Neural cell (in vitro differentiated cells): ENCODE measurements at regions not wholly inside any gene's neighbourhood (a gene's known extent, or its start where the extent isn't known, plus 50 kb on each side); places are given as distances from the start of the nearest gene placed in this dataset.

Experiments
- H2AFZ ChIP-seq: fragments of 200-600, 300-800 bp; sonication (generic), shearing (Covaris generic); 2 replicates; pipeline ENCODE4 v1.6.0; 2014; ENCODE audit warnings: low read depth, mild to moderate bottlenecking, antibody characterized with exemption, low read length, moderate library complexity
- H3F3A ChIP-seq: fragments of 200-600 bp; shearing (Covaris generic); 2 replicates; pipeline ENCODE4 v1.6.1; 2016; ENCODE audit warnings: mild to moderate bottlenecking, moderate library complexity, mixed read lengths, antibody characterized with exemption, low read length; ENCODE audit not compliant: insufficient read depth, poor library complexity, severe bottlenecking
- H3K27ac ChIP-seq: fragments of 200-600, 300-800 bp; sonication (generic), shearing (Covaris generic); 2 replicates; pipeline ENCODE4 v1.5.1; 2014; ENCODE audit warnings: mild to moderate bottlenecking, low read length, moderate library complexity
- H3K27me3 ChIP-seq: fragments of 300-800, 200-600 bp; sonication (generic), shearing (Covaris generic); 2 replicates; pipeline ENCODE4 v1.6.0; 2014; ENCODE audit warnings: mild to moderate bottlenecking, low read depth, low read length, moderate library complexity; ENCODE audit not compliant: insufficient read depth
- H3K36me3 ChIP-seq: fragments of 300-800, 200-600 bp; sonication (generic), shearing (Covaris generic); 2 replicates; pipeline ENCODE4 v1.5.1; 2014; ENCODE audit warnings: mild to moderate bottlenecking, antibody characterized with exemption, low read length, moderate library complexity; ENCODE audit not compliant: insufficient read depth
- H3K4me2 ChIP-seq: fragments of 300-800, 200-600 bp; sonication (generic), shearing (Covaris generic); 2 replicates; pipeline ENCODE4 v1.6.0; 2014; ENCODE audit warnings: mild to moderate bottlenecking, low read length
- H3K4me3 ChIP-seq: fragments of 300-800, 200-600 bp; sonication (generic), shearing (Covaris generic); 2 replicates; pipeline ENCODE4 v1.5.1; 2014; ENCODE audit warnings: mild to moderate bottlenecking, low read length, moderate library complexity
- H3K79me2 ChIP-seq: fragments of 200-600 bp; shearing (Covaris generic); replicated peaks from 2 replicates; pipeline ENCODE4 v1.6.0; 2014; ENCODE audit warnings: mild to moderate bottlenecking, low read length, moderate library complexity; ENCODE audit not compliant: insufficient read depth
- H3K9ac ChIP-seq: fragments of 300-800, 200-600 bp; sonication (generic), shearing (Covaris generic); 2 replicates; pipeline ENCODE4 v1.6.1; 2016; ENCODE audit warnings: mild to moderate bottlenecking, low read length, mixed read lengths
- H3K9me2 ChIP-seq: fragments of 200-600 bp; shearing (Covaris generic); 2 replicates; pipeline ENCODE4 v1.6.1; 2016; ENCODE audit warnings: mild to moderate bottlenecking, low read length, mixed read lengths; ENCODE audit not compliant: insufficient read depth
- H3K9me3 ChIP-seq: fragments of 200-600, 300-800 bp; sonication (generic), shearing (Covaris generic); 2 replicates; pipeline ENCODE4 v1.6.1; 2016; ENCODE audit warnings: mild to moderate bottlenecking, mixed run types, low read length, moderate library complexity, mixed read lengths
- H4K20me1 ChIP-seq: fragments of 200-600 bp; shearing (Covaris generic); 2 replicates; pipeline ENCODE4 v1.6.1; 2016; ENCODE audit warnings: mild to moderate bottlenecking, mixed run types; ENCODE audit not compliant: insufficient read depth
- EZH2 ChIP-seq: fragments of 200-600, 300-800 bp; shearing (Covaris generic), sonication (generic); IDR thresholded peaks from 2 replicates; pipeline ENCODE4 v1.6.1; 2014; ENCODE audit warnings: antibody characterized with exemption, low read length, borderline replicate concordance, mild to moderate bottlenecking; ENCODE audit not compliant: insufficient read depth, poor library complexity, severe bottlenecking
- MXI1 ChIP-seq: fragments of 450-650 bp; conservative IDR thresholded peaks from 2 replicates; pipeline ENCODE4 v1.6.1; 2014; ENCODE audit warnings: antibody characterized with exemption, mild to moderate bottlenecking; ENCODE audit not compliant: poor library complexity, severe bottlenecking
- POLR2AphosphoS5 ChIP-seq: IDR thresholded peaks from 2 replicates; pipeline ENCODE4 v1.6.1; 2012
- RAD21 ChIP-seq: fragments of 450-650 bp; conservative IDR thresholded peaks from 2 replicates; pipeline ENCODE4 v1.6.1; 2014; ENCODE audit warnings: antibody characterized with exemption, mild to moderate bottlenecking, moderate library complexity
- REST ChIP-seq: IDR thresholded peaks from 2 replicates; pipeline ENCODE4 v1.6.1; 2012; ENCODE audit warnings: borderline replicate concordance
- SMC3 ChIP-seq: fragments of 450-650 bp; conservative IDR thresholded peaks from 2 replicates; pipeline ENCODE4 v1.6.1; 2014; ENCODE audit warnings: antibody characterized with exemption, mild to moderate bottlenecking, moderate library complexity; ENCODE audit not compliant: poor library complexity
- TAF1 ChIP-seq: IDR thresholded peaks from 2 replicates; pipeline ENCODE4 v1.6.1; 2012; ENCODE audit warnings: low read depth

GRCh38 chrX:149259241-149259640, 245.9 kb downstream of the IDS start:
- no peaks in the 10 kb centered on the region for H3F3A ChIP-seq
- no peak overlapping the region for H3K4me2 ChIP-seq
- H3K9me3 ChIP-seq = no peaks in the 10 kb centered on the region
- no peaks in the 10 kb centered on the region for H3K27me3 ChIP-seq
- H3K9me2 ChIP-seq = no peaks in the 10 kb centered on the region
- no peaks in the 10 kb centered on the region for H3K36me3 ChIP-seq
- TF ChIP-seq MXI1 = no peak
- TF ChIP-seq POLR2AphosphoS5 = no peak
- TF ChIP-seq TAF1 = no peak
- no peak overlapping the region for H3K27ac ChIP-seq
- no peaks in the 10 kb centered on the region for H4K20me1 ChIP-seq
- no peaks in the 10 kb centered on the region for H3K79me2 ChIP-seq
- no peak overlapping the region for H3K4me3 ChIP-seq
- no peak overlapping the region for H3K9ac ChIP-seq
- no peak overlapping the region for H2AFZ ChIP-seq

- H3K79me2 ChIP-seq = no peaks in the 10 kb centered on the region
- no peak overlapping the region for H2AFZ ChIP-seq
- no peaks in the 10 kb centered on the region for H4K20me1 ChIP-seq
- no peak overlapping the region for H3K4me3 ChIP-seq
- no peaks in the 10 kb centered on the region for H3F3A ChIP-seq
- no peaks in the 10 kb centered on the region for H3K27me3 ChIP-seq
- H3K9me2 ChIP-seq = no peaks in the 10 kb centered on the region
- H3K36me3 ChIP-seq = no peaks in the 10 kb centered on the region
- H3K9me3 ChIP-seq = no peaks in the 10 kb centered on the region
- H3K4me2 ChIP-seq = no peak overlapping the region
- H3K27ac ChIP-seq = no peak overlapping the region
- no peak overlapping the region for H3K9ac ChIP-seq
- TF ChIP-seq RAD21 (no peak), REST (no peak), SMC3 (no peak)
Observed at GRCh38 chrX:149255860-149256259, 249.2 kb downstream of the IDS start.

- H4K20me1 ChIP-seq = no peaks in the 10 kb centered on the region
- no peak overlapping the region for H3K27ac ChIP-seq
- H3K9ac ChIP-seq = no peak overlapping the region
- no peaks in the 10 kb centered on the region for H3K9me3 ChIP-seq
- no peaks in the 10 kb centered on the region for H3K27me3 ChIP-seq
- TF ChIP-seq REST (no peak), MXI1 (no peak), RAD21 (no peak), EZH2 (no peak), SMC3 (no peak), POLR2AphosphoS5 (no peak)
- H3K4me2 ChIP-seq = no peak overlapping the region
- H2AFZ ChIP-seq = no peak overlapping the region
- H3K79me2 ChIP-seq = no peaks in the 10 kb centered on the region
- H3K9me2 ChIP-seq = no peaks in the 10 kb centered on the region
- no peaks in the 10 kb centered on the region for H3K36me3 ChIP-seq
- H3F3A ChIP-seq = no peaks in the 10 kb centered on the region
- no peak overlapping the region for H3K4me3 ChIP-seq
Observed at GRCh38 chrX:149248073-149248625, 257.0 kb downstream of the IDS start.
